NB4 (cell line): ENCODE measurements at regions not wholly inside any gene's neighbourhood (a gene's known extent, or its start where the extent isn't known, plus 50 kb on each side); places are given as distances from the start of the nearest gene placed in this dataset.

Experiments used
- DNase-seq: peaks from one replicate; pipeline ENCODE4 v3.0.0; 2010; ENCODE audit warnings: low read depth
- H3K4me3 ChIP-seq: one replicate; pipeline ENCODE4 v1.5.1; 2011; ENCODE audit warnings: mild to moderate bottlenecking, low read depth, low read length, moderate library complexity
- CTCF ChIP-seq: IDR thresholded peaks from one replicate; pipeline ENCODE4 v1.5.1; 2012; ENCODE audit warnings: low read depth, low read length
- MAX ChIP-seq: IDR thresholded peaks from 2 replicates; pipeline ENCODE4 v1.6.1; 2011; ENCODE audit warnings: low read depth, low read length
- MYC ChIP-seq: IDR thresholded peaks from 2 replicates; pipeline ENCODE4 v1.6.1; 2011; ENCODE audit warnings: low read depth, low read length
- POLR2A ChIP-seq: IDR thresholded peaks from 2 replicates; pipeline ENCODE4 v1.6.1; 2011; ENCODE audit warnings: mild to moderate bottlenecking; ENCODE audit not compliant: insufficient read length; ENCODE audit errors: extremely low read depth

GRCh38 chr15:62748196-62748595 is 294.4 kb upstream of the TPM1 start:
- no peak overlapping the region for H3K4me3 ChIP-seq
- TF ChIP-seq MAX: no peak
- no peak for TF ChIP-seq MYC
- TF ChIP-seq CTCF: no peak
- TF ChIP-seq POLR2A: no peak
- no peak for DNase-seq

- H3K4me3 ChIP-seq: no peak overlapping the region
- DNase-seq: no peak
- no peak for TF ChIP-seq MYC
- no peak for TF ChIP-seq POLR2A
- no peak for TF ChIP-seq MAX
- no peak for TF ChIP-seq CTCF
Measured at GRCh38 chr15:62749036-62749815, 293.3 kb upstream of the TPM1 start.

GRCh38 chr15:62750471-62750870 is 292.1 kb upstream of the TPM1 start:
- H3K4me3 ChIP-seq: no peak overlapping the region
- TF ChIP-seq POLR2A (no peak), CTCF (no peak), MAX (no peak), MYC (no peak)

GRCh38 chr15:62752657-62753517 is 289.7 kb upstream of the TPM1 start:
- TF ChIP-seq MYC (no peak), POLR2A (no peak), MAX (no peak), CTCF (no peak)
- DNase-seq: no peak
- H3K4me3 ChIP-seq: no peak overlapping the region

More at GRCh38 chr15:62750471-62750870, 292.1 kb upstream of the TPM1 start:
- DNase-seq: no peak

- H3K4me3 ChIP-seq: no peak overlapping the region
- DNase-seq: no peak
- TF ChIP-seq MAX (no peak), MYC (no peak), CTCF (no peak), POLR2A (no peak)
Measured at GRCh38 chr15:62753518-62754221, 288.9 kb upstream of the TPM1 start.
